ACHN (cell line): ENCODE measurements at regions not wholly inside any gene's neighbourhood (a gene's known extent, or its start where the extent isn't known, plus 50 kb on each side); places are given as distances from the start of the nearest gene placed in this dataset.
"Not testable (repeated sequence)": the region's sequence is repeated elsewhere in the genome, so short reads cannot be mapped to it uniquely, and the experiment has no call there.

Source experiments
- DNase-seq: peaks from one replicate; pipeline ENCODE4 v3.0.0-alpha.2; 2015
- in situ Hi-C: cut with HindIII; loops from 2 replicates; pipeline ENCODE4 v1.10.0; 2017; ENCODE audit warnings: low sequenced_read_pairs, low pct_ligation_motif_present, low pct_unique_long_range_greater_than_20kb

GRCh38 chr12:93237235-93237915 is 140.3 kb upstream of the NUDT4 start:
- in situ Hi-C loops = no loop called here
- DNase-seq = no peak

- DNase-seq, in situ Hi-C loops: not testable (repeated sequence)
Observed at GRCh38 chr12:93238512-93239262, 139.0 kb upstream of the NUDT4 start.

GRCh38 chr12:93239789-93240188 is 137.9 kb upstream of the NUDT4 start:
- DNase-seq, in situ Hi-C loops: not testable (repeated sequence)

- in situ Hi-C loops = no loop called here
- DNase-seq = no peak
Observed at GRCh38 chr12:93242154-93242972, 135.4 kb upstream of the NUDT4 start.

GRCh38 chr12:93243382-93243688 is 134.4 kb upstream of the NUDT4 start:
- no peak for DNase-seq
- in situ Hi-C loops = no loop called here

GRCh38 chr12:93243689-93244513 is 133.8 kb upstream of the NUDT4 start:
- no peak for DNase-seq
- in situ Hi-C loops = no loop called here

- DNase-seq = no peak
- in situ Hi-C loops = no loop called here
Observed at GRCh38 chr12:93244514-93245077, 133.1 kb upstream of the NUDT4 start.

- no peak for DNase-seq
- in situ Hi-C loops = no loop called here
Observed at GRCh38 chr12:93245543-93245942, 132.2 kb upstream of the NUDT4 start.

GRCh38 chr12:93247313-93247991 is 130.3 kb upstream of the NUDT4 start:
- in situ Hi-C loops = no loop called here
- DNase-seq = no peak

- DNase-seq = no peak
- in situ Hi-C loops = no loop called here
Observed at GRCh38 chr12:93252221-93252620, 125.5 kb upstream of the NUDT4 start.

- DNase-seq = no peak
- in situ Hi-C loops = no loop called here
Observed at GRCh38 chr12:93254911-93255310, 122.8 kb upstream of the NUDT4 start.

GRCh38 chr12:93256256-93256969 is 121.3 kb upstream of the NUDT4 start:
- no peak for DNase-seq
- in situ Hi-C loops = no loop called here

- in situ Hi-C loops = no loop called here
- no peak for DNase-seq
Observed at GRCh38 chr12:93261505-93262094, 116.1 kb upstream of the NUDT4 start.

GRCh38 chr12:93272997-93273396 is 104.7 kb upstream of the NUDT4 start:
- DNase-seq = no peak
- in situ Hi-C loops = no loop called here

- no peak for DNase-seq
- in situ Hi-C loops = no loop called here
Observed at GRCh38 chr12:93273834-93274564, 103.7 kb upstream of the NUDT4 start.

GRCh38 chr12:93274937-93275336 is 102.8 kb upstream of the NUDT4 start:
- in situ Hi-C loops = no loop called here
- DNase-seq = no peak
